Lung (tissue), 11 donors: ENCODE measurements at regions not wholly inside any gene's neighbourhood (a gene's known extent, or its start where the extent isn't known, plus 50 kb on each side); places are given as distances from the start of the nearest gene placed in this dataset.

Experiments
- ATAC-seq: fragments of 200-7000 bp; cut with Tn5 transposase; one replicate; pipeline ENCODE4 v1.9.1; 2020; ENCODE audit warnings: moderate number of reproducible peaks; ENCODE audit not compliant: insufficient read depth, low FRiP score
- DNase-seq, 3 donors: peaks; one replicate each; pipeline ENCODE4 v3.0.0-alpha.2; 2013 to 2017
- H3K27ac ChIP-seq, 2 donors: one replicate each; pipeline ENCODE4 v1.5.1; 2013; ENCODE audit warnings: mild to moderate bottlenecking in 2 of 2, moderate library complexity in 2 of 2, control low read depth in 1 of 2, inconsistent platforms in 1 of 2, low read depth in 1 of 2, low read length in 1 of 2
- H3K27me3 ChIP-seq, 3 donors: one replicate each; pipeline ENCODE4 v1.5.1; 2013; ENCODE audit warnings: low read length in 2 of 3; ENCODE audit not compliant: control insufficient read depth in 3 of 3, insufficient read depth in 3 of 3
- H3K36me3 ChIP-seq, 4 donors: one replicate each; pipeline ENCODE4 v1.5.1; 2013; ENCODE audit warnings: low read length in 4 of 4, mild to moderate bottlenecking in 1 of 4, moderate library complexity in 1 of 4; ENCODE audit not compliant: control insufficient read depth in 4 of 4, insufficient read depth in 4 of 4
- H3K4me1 ChIP-seq, 5 donors: one replicate each; pipeline ENCODE4 v1.5.1; 2013; ENCODE audit warnings: low read length in 5 of 5, mild to moderate bottlenecking in 2 of 5, moderate library complexity in 1 of 5; ENCODE audit not compliant: control insufficient read depth in 5 of 5, insufficient read depth in 5 of 5
- H3K4me3 ChIP-seq: one replicate; pipeline ENCODE4 v1.5.1; 2013; ENCODE audit warnings: mild to moderate bottlenecking, control low read depth, moderate library complexity
- H3K9ac ChIP-seq, 2 donors: one replicate each; pipeline ENCODE4 v1.5.1; 2013; ENCODE audit warnings: low read length in 2 of 2, control low read depth in 1 of 2; ENCODE audit not compliant: insufficient read depth in 1 of 2
- H3K9me3 ChIP-seq, 4 donors: one replicate each; pipeline ENCODE4 v1.5.1; 2013; ENCODE audit warnings: low read length in 3 of 4, mild to moderate bottlenecking in 1 of 4, moderate library complexity in 1 of 4; ENCODE audit not compliant: control insufficient read depth in 4 of 4, insufficient read depth in 3 of 4
- CTCF ChIP-seq: IDR thresholded peaks from 2 replicates; pipeline ENCODE4 v1.5.1; 2012; ENCODE audit warnings: mild to moderate bottlenecking; ENCODE audit errors: control extremely low read depth, extremely low read depth
- WGBS, 2 donors: extraction: QIAGEN DNeasy Blood & Tissue Kit; methylation state at CpG; one replicate each; pipeline ENCODE4 v1.1.7; 2013; 5-methylcytosine and 5-hydroxymethylcytosine counted together
- donor health status: control.
- donor health status: control.
- donor health status: Bipolar disorder and iron deficiency.
- donor health status: healthy.
- donor health status: DM: yes; HTN: yes; CAD: no.

GRCh38 chr2:216294305-216294704, 78.0 kb downstream of the MARCHF4 start:
- Histone ChIP-seq H3K4me3 (no peak overlapping the region), H3K27me3 (peaks cover 0 to 3% (median 0%) of the 10 kb centered on the region in 3 donors), H3K36me3 (no peaks in the 10 kb centered on the region), H3K9ac (no peak overlapping the region), H3K27ac (no peak overlapping the region), H3K4me1 (peaks cover 0 to 2% (median 0%) of the 10 kb centered on the region in 5 donors), H3K9me3 (no peaks in the 10 kb centered on the region)
- no peak for TF ChIP-seq CTCF
- ATAC-seq (no peak), DNase-seq (peak in 2 of 3 donors; percentile 26 to 40)
- WGBS, 2 donors, result 72 to 90% methylated on average over 2 of the region's 2 CpGs

GRCh38 chr2:216293883-216294282, 78.4 kb downstream of the MARCHF4 start:
- Histone ChIP-seq H3K27ac (no peak overlapping the region), H3K27me3 (peaks cover 0 to 3% (median 0%) of the 10 kb centered on the region in 3 donors)

GRCh38 chr2:216292886-216293301, 79.4 kb downstream of the MARCHF4 start:
- no peak for TF ChIP-seq CTCF
- DNase-seq (no peak), ATAC-seq (no peak)
- WGBS, 2 donors, result 75 to 83% methylated on average over 5 of the region's 5 CpGs
- Histone ChIP-seq H3K36me3 (no peaks in the 10 kb centered on the region), H3K4me3 (no peak overlapping the region), H3K27ac (no peak overlapping the region), H3K9ac (no peak overlapping the region), H3K9me3 (no peaks in the 10 kb centered on the region), H3K27me3 (peaks cover 0 to 3% (median 0%) of the 10 kb centered on the region in 3 donors), H3K4me1 (peaks cover 0 to 2% (median 0%) of the 10 kb centered on the region in 5 donors)

More at GRCh38 chr2:216293883-216294282, 78.4 kb downstream of the MARCHF4 start:
- Histone ChIP-seq H3K9me3 (no peaks in the 10 kb centered on the region), H3K4me1 (peaks cover 0 to 2% (median 0%) of the 10 kb centered on the region in 5 donors), H3K36me3 (no peaks in the 10 kb centered on the region), H3K4me3 (no peak overlapping the region), H3K9ac (no peak overlapping the region)
- TF ChIP-seq CTCF, result no peak
- ATAC-seq (no peak), DNase-seq (no peak)
- WGBS, 2 donors, result 86 to 89% methylated on average over 3 to 5 of the region's 5 CpGs

- H3K27ac ChIP-seq, result no peak overlapping the region
- H3K27me3 ChIP-seq, result peaks cover 0 to 5% (median 0%) of the 10 kb centered on the region in 3 donors
- 95 to 96% methylated on average over 5 of the region's 5 CpGs for WGBS, 2 donors
- no peaks in the 10 kb centered on the region for H3K9me3 ChIP-seq
- H3K36me3 ChIP-seq, result no peaks in the 10 kb centered on the region
- H3K9ac ChIP-seq, result no peak overlapping the region
- H3K4me3 ChIP-seq, result no peak overlapping the region
- ATAC-seq (no peak), DNase-seq (no peak)
- no peak for TF ChIP-seq CTCF
- H3K4me1 ChIP-seq, result peaks cover 0 to 2% (median 0%) of the 10 kb centered on the region in 5 donors
These were observed 79.8 kb downstream of the MARCHF4 start for GRCh38 chr2:216292475-216292874.
